Ovary (tissue), 7 donors: ENCODE measurements at regions not wholly inside any gene's neighbourhood (a gene's known extent, or its start where the extent isn't known, plus 50 kb on each side); places are given as distances from the start of the nearest gene placed in this dataset.

Experiments
- DNase-seq, 5 donors: peaks; one replicate each; pipeline ENCODE4 v3.0.0-alpha.2; 2019 to 2020
- H3K27ac ChIP-seq, 2 donors: fragments of 200-600 bp; one replicate each; pipeline versions ENCODE4 v1.5.1 to v1.8.0; 2019 to 2022
- H3K27me3 ChIP-seq: fragments of 200-600 bp; one replicate; pipeline ENCODE4 v1.8.0; 2022
- H3K36me3 ChIP-seq: fragments of 200-600 bp; sonication (generic); one replicate; pipeline ENCODE4 v1.5.1; 2019
- H3K4me1 ChIP-seq: one replicate; pipeline ENCODE4 v1.8.1; 2013; ENCODE audit warnings: mild to moderate bottlenecking, moderate library complexity; ENCODE audit not compliant: insufficient read depth
- H3K4me3 ChIP-seq: fragments of 200-600 bp; sonication (generic); one replicate; pipeline ENCODE4 v1.5.1; 2017
- H3K9me3 ChIP-seq, 2 donors: fragments of 200-600 bp in 1 of 2; sonication (generic) in 1 of 2; one replicate each; pipeline versions ENCODE4 v1.5.1 to v1.8.1; 2013 to 2019; ENCODE audit warnings: mild to moderate bottlenecking in 1 of 2, moderate library complexity in 1 of 2
- EP300 ChIP-seq: sonication (generic); formaldehyde crosslinking; IDR thresholded peaks from one replicate; pipeline ENCODE4 v1.6.1; 2017; ENCODE audit warnings: antibody characterized with exemption
- POLR2A ChIP-seq: fragments of 450-650 bp; IDR thresholded peaks from one replicate; pipeline ENCODE4 v1.6.1; 2017; ENCODE audit warnings: antibody characterized with exemption, mild to moderate bottlenecking, moderate library complexity
- WGBS, 3 donors: extraction: QIAGEN DNeasy Blood & Tissue Kit in 1 of 3; methylation state at CpG; one replicate each; pipeline versions ENCODE4 v1.1.5 to v1.1.7; 2013 to 2017; 5-methylcytosine and 5-hydroxymethylcytosine counted together
- intact Hi-C, 4 donors: fragments of 100-400 bp; cut with DNase I; formaldehyde crosslinking; loops; one replicate each; pipeline versions ENCODE4 v1.11.0 to v1.15.1; 2022 to 2023
- TF ChIP-seq, protein P1 (sequence below), 3 donors: fragments of 450-650 bp in 2 of 3; fragments of 200-600 bp in 1 of 3; IDR thresholded peaks; one replicate each; pipeline versions ENCODE4 v1.5.1 to v1.8.0; 2016 to 2022; ENCODE audit warnings: antibody characterized with exemption in 3 of 3, mild to moderate bottlenecking in 1 of 3
- donor health status: DM: no; HTN: no; CAD: no; lungs with moderate emphysema.
- donor health status: DM: no; HTN: no; CAD: no.
- donor health status: Bipolar disorder and iron deficiency.
- donor health status: DM: no; HTN: no; CAD: no.
- donor health status: DM: yes; HTN: yes; CAD: no.

DNA sequence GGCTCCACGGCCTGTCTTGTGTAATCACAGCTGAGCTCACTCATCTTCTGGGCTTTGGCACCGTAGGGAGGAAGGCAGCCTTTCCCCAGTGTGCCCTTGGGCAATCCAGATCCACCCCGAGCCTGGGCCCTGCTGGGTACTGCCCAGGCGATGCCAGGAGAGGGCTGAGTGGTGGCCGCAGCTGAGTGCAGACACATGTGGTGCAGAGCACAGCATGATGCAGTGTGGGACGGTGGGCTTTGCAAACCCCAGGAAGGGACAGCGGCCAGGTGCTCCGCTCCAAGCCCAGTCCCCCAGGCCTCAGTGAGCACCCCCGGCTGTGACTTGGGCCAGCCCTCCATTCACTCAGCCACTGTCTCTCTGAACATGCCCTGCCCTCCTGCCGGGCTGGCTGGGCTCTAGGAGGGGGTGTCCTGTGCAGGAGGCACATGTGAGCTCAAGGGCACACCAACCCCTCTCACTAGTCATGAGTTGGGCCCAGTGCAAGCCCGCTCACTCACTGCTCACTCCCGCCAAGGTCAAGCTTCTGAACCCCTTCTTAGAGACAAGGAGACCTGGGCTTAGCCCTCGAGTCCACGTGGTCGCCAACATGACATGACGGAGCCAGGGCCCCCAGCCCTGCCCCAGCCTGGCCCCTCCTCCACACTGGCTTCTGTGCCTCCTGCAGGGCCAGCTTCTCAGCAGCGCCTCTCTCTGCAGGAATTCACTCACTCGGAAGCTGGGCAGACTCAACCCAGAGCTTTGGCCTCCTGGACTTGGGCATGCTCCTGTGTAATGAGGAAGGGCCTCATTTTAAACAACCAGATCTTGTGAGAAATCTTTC is 77.5 kb upstream of the INSIG1 start:
- no peaks in the 10 kb centered on the region for H3K4me1 ChIP-seq
- TF ChIP-seq EP300 (no peak), POLR2A (no peak)
- TF ChIP-seq, protein P1, sequence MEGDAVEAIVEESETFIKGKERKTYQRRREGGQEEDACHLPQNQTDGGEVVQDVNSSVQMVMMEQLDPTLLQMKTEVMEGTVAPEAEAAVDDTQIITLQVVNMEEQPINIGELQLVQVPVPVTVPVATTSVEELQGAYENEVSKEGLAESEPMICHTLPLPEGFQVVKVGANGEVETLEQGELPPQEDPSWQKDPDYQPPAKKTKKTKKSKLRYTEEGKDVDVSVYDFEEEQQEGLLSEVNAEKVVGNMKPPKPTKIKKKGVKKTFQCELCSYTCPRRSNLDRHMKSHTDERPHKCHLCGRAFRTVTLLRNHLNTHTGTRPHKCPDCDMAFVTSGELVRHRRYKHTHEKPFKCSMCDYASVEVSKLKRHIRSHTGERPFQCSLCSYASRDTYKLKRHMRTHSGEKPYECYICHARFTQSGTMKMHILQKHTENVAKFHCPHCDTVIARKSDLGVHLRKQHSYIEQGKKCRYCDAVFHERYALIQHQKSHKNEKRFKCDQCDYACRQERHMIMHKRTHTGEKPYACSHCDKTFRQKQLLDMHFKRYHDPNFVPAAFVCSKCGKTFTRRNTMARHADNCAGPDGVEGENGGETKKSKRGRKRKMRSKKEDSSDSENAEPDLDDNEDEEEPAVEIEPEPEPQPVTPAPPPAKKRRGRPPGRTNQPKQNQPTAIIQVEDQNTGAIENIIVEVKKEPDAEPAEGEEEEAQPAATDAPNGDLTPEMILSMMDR (IDR thresholded peaks at IDR 0.05), result no peak
- DNase-seq, result no peak
- H3K9me3 ChIP-seq, result no peaks in the 10 kb centered on the region
- 79 to 87% (median 83%) methylated on average over 18 of the region's 18 CpGs for WGBS, 3 donors
- no peaks in the 10 kb centered on the region for H3K27me3 ChIP-seq
- H3K4me3 ChIP-seq, result no peak overlapping the region
- intact Hi-C loops, result no loop called here
- no peaks in the 10 kb centered on the region for H3K36me3 ChIP-seq
- H3K27ac ChIP-seq, result no peak overlapping the region

DNA sequence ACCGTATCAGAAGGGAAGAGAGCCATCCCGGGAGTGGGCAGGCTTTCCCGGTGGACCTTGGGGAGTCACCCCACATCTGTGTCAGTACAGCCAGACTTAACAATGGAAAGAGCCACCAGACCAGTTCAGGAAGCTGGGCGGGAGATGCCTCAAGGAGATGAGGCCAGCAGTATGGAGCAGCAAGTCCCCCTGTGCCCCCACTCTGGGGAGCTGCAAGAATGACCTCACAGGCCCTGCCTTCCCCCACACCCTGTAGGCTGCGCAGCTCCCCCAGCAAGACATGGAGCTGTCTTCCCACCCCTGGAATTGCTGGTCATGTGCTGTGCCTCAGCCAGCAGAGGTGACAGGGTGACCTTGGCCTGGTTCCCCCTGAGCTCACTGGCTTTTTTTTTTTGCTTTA is 76.8 kb upstream of the INSIG1 start:
- Histone ChIP-seq H3K4me3 (no peak overlapping the region), H3K9me3 (no peaks in the 10 kb centered on the region), H3K36me3 (no peaks in the 10 kb centered on the region), H3K27me3 (no peaks in the 10 kb centered on the region), H3K27ac (no peak overlapping the region), H3K4me1 (no peaks in the 10 kb centered on the region)
- intact Hi-C loops, result no loop called here
- WGBS, 3 donors, result 62 to 78% (median 63%) methylated on average over 5 of the region's 5 CpGs
- TF ChIP-seq, protein P1 (IDR thresholded peaks at IDR 0.05), result no peak
- TF ChIP-seq POLR2A, result no peak
- no peak for TF ChIP-seq EP300
- no peak for DNase-seq

DNA sequence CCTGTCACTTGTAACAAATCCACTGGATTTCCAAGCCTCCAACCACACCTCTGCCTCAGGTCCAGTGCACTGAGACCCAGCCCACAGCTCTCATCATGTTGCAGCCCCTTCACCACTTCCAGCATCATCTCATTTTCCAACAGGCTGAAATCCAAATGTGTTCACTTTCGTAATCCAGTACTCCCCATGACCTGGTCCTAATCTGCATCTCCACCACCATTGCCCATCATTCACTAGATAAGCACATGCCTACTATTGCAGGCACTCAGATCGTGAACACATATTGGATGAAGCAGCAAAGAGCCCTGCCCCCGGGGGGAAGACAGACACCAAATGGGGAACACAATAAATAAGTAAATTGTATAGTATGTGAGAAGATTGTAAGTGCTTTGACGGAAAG is 76.1 kb upstream of the INSIG1 start:
- Histone ChIP-seq H3K4me3 (no peak overlapping the region), H3K27me3 (no peaks in the 10 kb centered on the region), H3K36me3 (no peaks in the 10 kb centered on the region), H3K27ac (no peak overlapping the region), H3K9me3 (no peaks in the 10 kb centered on the region), H3K4me1 (no peaks in the 10 kb centered on the region)
- 60 to 74% (median 73%) methylated on average over 4 of the region's 4 CpGs for WGBS, 3 donors
- no peak for DNase-seq
- intact Hi-C loops, result no loop called here
- TF ChIP-seq POLR2A (no peak), EP300 (no peak)
- TF ChIP-seq, protein P1 (IDR thresholded peaks at IDR 0.05), result no peak

DNA sequence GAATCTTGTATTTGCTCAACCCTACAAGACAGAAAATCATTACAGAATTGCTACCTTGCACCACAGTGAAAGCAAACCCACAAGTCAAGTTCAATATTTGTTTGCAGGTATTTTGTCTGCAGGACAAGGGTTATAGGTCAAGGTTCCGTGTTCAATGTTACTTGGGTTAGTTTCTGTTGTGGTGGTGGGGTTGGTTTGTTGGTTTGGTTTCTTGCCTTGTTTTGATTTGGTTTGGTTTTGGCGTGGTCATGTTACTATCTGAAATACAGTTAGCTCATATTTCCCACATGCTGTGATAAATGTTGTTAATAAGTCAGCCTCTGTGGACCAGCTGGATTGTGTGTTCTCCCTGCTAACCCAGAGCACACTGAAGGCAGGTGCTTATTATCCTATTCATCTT is 75.6 kb upstream of the INSIG1 start:
- Histone ChIP-seq H3K4me3 (no peak overlapping the region), H3K36me3 (no peaks in the 10 kb centered on the region), H3K9me3 (no peaks in the 10 kb centered on the region), H3K27ac (no peak overlapping the region), H3K4me1 (no peaks in the 10 kb centered on the region), H3K27me3 (no peaks in the 10 kb centered on the region)
- DNase-seq, result no peak
- TF ChIP-seq EP300 (no peak), POLR2A (no peak)
- TF ChIP-seq, protein P1 (IDR thresholded peaks at IDR 0.05), result no peak
- intact Hi-C loops, result no loop called here
- 20 to 50% (median 26%) methylated on average over 2 of the region's 2 CpGs for WGBS, 3 donors
